ENCODE measurements at regions not wholly inside any gene's neighbourhood (a gene's known extent, or its start where the extent isn't known, plus 50 kb on each side); places are given as distances from the start of the nearest gene placed in this dataset.

DNA sequence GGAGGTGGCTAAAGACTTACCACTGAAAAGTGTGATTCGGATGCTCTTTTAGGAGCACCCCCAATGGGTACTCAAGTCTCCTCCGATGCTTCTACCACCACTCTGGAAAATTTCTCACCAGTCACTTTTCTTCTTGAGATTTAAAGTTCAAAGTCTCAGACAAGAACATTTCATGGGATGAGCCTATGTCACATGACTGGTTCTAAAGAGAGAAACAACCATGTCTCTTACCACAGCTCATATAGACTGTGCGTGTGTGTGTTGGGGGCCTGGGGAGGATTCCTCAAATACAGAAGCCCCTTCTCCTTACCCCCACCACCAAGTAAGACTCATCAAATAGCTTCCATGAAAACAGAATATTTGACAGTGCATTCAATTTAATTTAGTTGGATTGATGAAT lies 181.7 kb upstream of the MIR17HG start:
- H4K20me1 ChIP-seq (ENCODE audit: insufficient read depth, low read length), result no peaks in the 10 kb centered on the region
- no peak for DNase-seq (ENCODE audit: insufficient read length, low spot score, missing footprints)
- H2AFZ ChIP-seq (ENCODE audit: low read length), result no peak overlapping the region
- no peaks in the 10 kb centered on the region for H3K79me2 ChIP-seq (ENCODE audit: insufficient read depth, low read length)
- no peak overlapping the region for H3K4me3 ChIP-seq (ENCODE audit: insufficient read depth, low read length)
- no peak overlapping the region for H3K27ac ChIP-seq (ENCODE audit: low read depth, low read length)
- H3K36me3 ChIP-seq (ENCODE audit: insufficient read depth, low read length), result no peaks in the 10 kb centered on the region
- H3K27me3 ChIP-seq (ENCODE audit: insufficient read depth, low read length), result no peaks in the 10 kb centered on the region
- no peaks in the 10 kb centered on the region for H3K4me1 ChIP-seq (ENCODE audit: insufficient read depth, low read length)
- peaks cover 1% of the 10 kb centered on the region for H3K9me3 ChIP-seq (ENCODE audit: low read depth, low read length)
- H3K4me2 ChIP-seq (ENCODE audit: insufficient read depth, low read length), result no peak overlapping the region
- TF ChIP-seq, protein P1, sequence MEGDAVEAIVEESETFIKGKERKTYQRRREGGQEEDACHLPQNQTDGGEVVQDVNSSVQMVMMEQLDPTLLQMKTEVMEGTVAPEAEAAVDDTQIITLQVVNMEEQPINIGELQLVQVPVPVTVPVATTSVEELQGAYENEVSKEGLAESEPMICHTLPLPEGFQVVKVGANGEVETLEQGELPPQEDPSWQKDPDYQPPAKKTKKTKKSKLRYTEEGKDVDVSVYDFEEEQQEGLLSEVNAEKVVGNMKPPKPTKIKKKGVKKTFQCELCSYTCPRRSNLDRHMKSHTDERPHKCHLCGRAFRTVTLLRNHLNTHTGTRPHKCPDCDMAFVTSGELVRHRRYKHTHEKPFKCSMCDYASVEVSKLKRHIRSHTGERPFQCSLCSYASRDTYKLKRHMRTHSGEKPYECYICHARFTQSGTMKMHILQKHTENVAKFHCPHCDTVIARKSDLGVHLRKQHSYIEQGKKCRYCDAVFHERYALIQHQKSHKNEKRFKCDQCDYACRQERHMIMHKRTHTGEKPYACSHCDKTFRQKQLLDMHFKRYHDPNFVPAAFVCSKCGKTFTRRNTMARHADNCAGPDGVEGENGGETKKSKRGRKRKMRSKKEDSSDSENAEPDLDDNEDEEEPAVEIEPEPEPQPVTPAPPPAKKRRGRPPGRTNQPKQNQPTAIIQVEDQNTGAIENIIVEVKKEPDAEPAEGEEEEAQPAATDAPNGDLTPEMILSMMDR (IDR thresholded peaks at IDR 0.05; ENCODE audit: extremely low read depth, low read depth, low read length), result no peak

DNA sequence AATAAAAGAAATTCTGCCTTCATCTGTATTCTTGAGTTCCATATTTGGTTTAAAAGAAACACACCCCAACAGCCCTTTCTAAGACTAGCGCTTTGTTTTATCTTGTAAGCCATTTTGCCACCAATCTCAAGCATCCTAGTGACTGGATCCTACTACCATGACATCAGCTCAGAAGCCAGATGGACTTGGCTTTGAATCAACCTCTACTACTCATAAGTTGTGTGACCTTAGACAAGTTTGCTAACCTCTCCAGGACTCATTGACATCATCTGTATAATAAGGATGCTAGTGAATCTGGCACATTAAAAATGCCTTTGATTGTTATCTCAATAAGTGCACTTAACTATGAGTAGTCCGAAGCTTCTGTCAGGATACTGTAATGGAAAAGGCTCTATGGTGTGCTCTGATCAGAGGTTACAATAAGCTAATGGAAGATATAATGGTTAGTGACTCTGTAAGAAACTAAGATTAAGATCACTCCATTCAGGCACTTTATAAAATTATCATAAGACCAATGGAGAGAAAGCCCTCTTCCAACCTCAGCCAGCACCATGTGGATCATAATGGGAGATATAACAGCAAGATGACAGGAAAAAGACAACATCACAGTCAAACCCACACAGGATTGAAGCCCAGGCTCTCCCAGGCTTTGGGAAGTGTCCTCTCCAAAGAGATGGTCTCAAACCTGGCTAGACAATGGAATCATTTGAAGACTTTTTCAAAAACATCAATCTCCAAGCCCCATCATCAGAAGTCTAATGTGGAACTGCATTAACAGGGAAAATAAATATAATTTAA lies 180.6 kb upstream of the MIR17HG start:
- Histone ChIP-seq H4K20me1 (ENCODE audit: insufficient read depth, low read length) (no peaks in the 10 kb centered on the region), H3K27ac (ENCODE audit: low read depth, low read length) (no peak overlapping the region), H3K4me2 (ENCODE audit: insufficient read depth, low read length) (no peak overlapping the region), H2AFZ (ENCODE audit: low read length) (no peak overlapping the region), H3K36me3 (ENCODE audit: insufficient read depth, low read length) (no peaks in the 10 kb centered on the region), H3K4me1 (ENCODE audit: insufficient read depth, low read length) (no peaks in the 10 kb centered on the region), H3K4me3 (ENCODE audit: insufficient read depth, low read length) (no peak overlapping the region), H3K9me3 (ENCODE audit: low read depth, low read length) (peaks cover 1% of the 10 kb centered on the region), H3K79me2 (ENCODE audit: insufficient read depth, low read length) (no peaks in the 10 kb centered on the region), H3K27me3 (ENCODE audit: insufficient read depth, low read length) (no peaks in the 10 kb centered on the region)
- no peak for DNase-seq (ENCODE audit: insufficient read length, low spot score, missing footprints)
- TF ChIP-seq, protein P1 (IDR thresholded peaks at IDR 0.05; ENCODE audit: extremely low read depth, low read depth, low read length), result no peak

DNA sequence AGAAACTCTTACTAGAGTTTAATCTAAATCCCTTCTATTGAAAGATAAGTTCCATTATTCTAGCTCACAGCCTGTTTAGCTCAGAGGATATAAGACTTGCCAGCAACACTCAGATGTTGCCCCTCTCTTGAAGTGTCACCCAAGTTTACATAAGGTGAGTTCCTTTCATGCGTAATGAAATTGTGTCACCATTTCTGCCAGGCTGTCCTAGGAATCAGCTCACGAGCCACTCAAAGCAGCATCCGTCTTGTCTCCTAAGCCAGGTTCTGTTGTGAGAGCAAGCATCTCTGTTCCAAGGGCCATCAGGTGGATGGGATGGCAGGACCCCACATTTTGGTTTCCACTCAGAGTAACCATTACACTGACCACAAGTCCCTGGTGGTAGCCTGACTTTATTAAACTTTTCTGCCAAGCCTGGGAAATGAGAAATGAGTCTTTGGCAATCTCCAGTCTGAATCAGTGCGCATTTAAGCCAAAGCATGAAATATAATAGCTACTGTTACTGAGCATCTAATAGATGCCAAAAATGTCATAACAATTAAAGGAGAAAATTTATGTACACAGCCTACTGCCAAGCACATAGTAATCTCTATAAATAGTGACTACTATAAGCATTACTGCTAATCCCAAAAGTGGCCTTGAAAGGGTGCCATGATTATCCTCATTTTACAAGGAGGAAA lies 179.6 kb upstream of the MIR17HG start:
- Histone ChIP-seq H3K27me3 (ENCODE audit: insufficient read depth, low read length) (no peaks in the 10 kb centered on the region), H3K27ac (ENCODE audit: low read depth, low read length) (no peak overlapping the region), H2AFZ (ENCODE audit: low read length) (no peak overlapping the region), H4K20me1 (ENCODE audit: insufficient read depth, low read length) (no peaks in the 10 kb centered on the region), H3K4me3 (ENCODE audit: insufficient read depth, low read length) (no peak overlapping the region), H3K79me2 (ENCODE audit: insufficient read depth, low read length) (no peaks in the 10 kb centered on the region), H3K4me1 (ENCODE audit: insufficient read depth, low read length) (no peaks in the 10 kb centered on the region), H3K4me2 (ENCODE audit: insufficient read depth, low read length) (no peak overlapping the region), H3K9me3 (ENCODE audit: low read depth, low read length) (peaks cover 1% of the 10 kb centered on the region), H3K36me3 (ENCODE audit: insufficient read depth, low read length) (no peaks in the 10 kb centered on the region)
- DNase-seq (ENCODE audit: insufficient read length, low spot score, missing footprints), result no peak
- TF ChIP-seq, protein P1 (IDR thresholded peaks at IDR 0.05; ENCODE audit: extremely low read depth, low read depth, low read length), result no peak

DNA sequence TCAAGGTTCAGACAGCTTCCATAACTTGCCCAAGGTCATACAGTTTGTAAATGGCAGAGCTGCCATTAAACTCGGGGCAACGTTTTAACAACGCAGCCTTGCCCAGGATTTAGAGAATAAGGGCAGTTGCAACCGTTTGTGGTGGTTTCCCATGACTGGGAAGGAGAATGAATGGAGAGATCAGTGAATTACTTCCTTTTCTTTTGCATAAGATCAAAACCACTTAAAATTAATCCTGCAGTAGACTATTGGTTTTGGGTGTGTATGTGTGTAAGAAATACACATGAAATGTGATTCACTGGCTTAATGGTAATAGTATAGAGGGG lies 179.1 kb upstream of the MIR17HG start:
- Histone ChIP-seq H3K79me2 (ENCODE audit: insufficient read depth, low read length) (no peaks in the 10 kb centered on the region), H4K20me1 (ENCODE audit: insufficient read depth, low read length) (no peaks in the 10 kb centered on the region), H3K4me2 (ENCODE audit: insufficient read depth, low read length) (no peak overlapping the region), H3K4me3 (ENCODE audit: insufficient read depth, low read length) (no peak overlapping the region), H3K27me3 (ENCODE audit: insufficient read depth, low read length) (no peaks in the 10 kb centered on the region), H3K27ac (ENCODE audit: low read depth, low read length) (no peak overlapping the region), H3K4me1 (ENCODE audit: insufficient read depth, low read length) (no peaks in the 10 kb centered on the region), H2AFZ (ENCODE audit: low read length) (no peak overlapping the region), H3K9me3 (ENCODE audit: low read depth, low read length) (peaks cover 1% of the 10 kb centered on the region), H3K36me3 (ENCODE audit: insufficient read depth, low read length) (no peaks in the 10 kb centered on the region)
- TF ChIP-seq, protein P1 (IDR thresholded peaks at IDR 0.05; ENCODE audit: extremely low read depth, low read depth, low read length), result no peak
- no peak for DNase-seq (ENCODE audit: insufficient read length, low spot score, missing footprints)

Data from osteoblast (primary cell).